ENCODE measurements at regions not wholly inside any gene's neighbourhood (a gene's known extent, or its start where the extent isn't known, plus 50 kb on each side); places are given as distances from the start of the nearest gene placed in this dataset.

GRCh38 chr7:131607291-131608115 is 51.1 kb upstream of the PODXL start:
- no peaks in the 10 kb centered on the region for H3K4me1 ChIP-seq (ENCODE audit: control insufficient read depth, extremely low read depth, insufficient read depth, low read length)
- POLR2A ChIA-PET = no interaction called here
- H2AFZ ChIP-seq (ENCODE audit: low read depth, low read length) = no peak overlapping the region

More at GRCh38 chr7:131607291-131608115, 51.1 kb upstream of the PODXL start:
- CTCF ChIA-PET = no interaction called here
- peaks cover 0 to 7% of the 10 kb centered on the region in 2 experiments for H3K27me3 ChIP-seq (ENCODE audit: control insufficient read depth in 2 of 2, insufficient read depth in 2 of 2, low read length in 2 of 2)
- FAIRE-seq (no peak), DNase-seq (ENCODE audit: low read depth, low spot score) (no peak)
- no peaks in the 10 kb centered on the region for H3K9me1 ChIP-seq (replicated peaks; ENCODE audit: control insufficient read depth, extremely low read depth, insufficient read depth, low read length)
- no peaks in the 10 kb centered on the region for H3K9me3 ChIP-seq (replicated peaks; ENCODE audit: control insufficient read depth, insufficient read depth, low read length)
- no peaks in the 10 kb centered on the region for H3K36me3 ChIP-seq (ENCODE audit: control insufficient read depth in 2 of 2, extremely low read depth in 1 of 2, insufficient read depth in 2 of 2, low read length in 2 of 2)
- no peak overlapping the region for H3K9ac ChIP-seq (replicated peaks; ENCODE audit: extremely low read depth, insufficient read depth, low read length)
- H3K4me2 ChIP-seq (ENCODE audit: insufficient read depth, low read length) = no peak overlapping the region
- H3K79me2 ChIP-seq (ENCODE audit: control insufficient read depth, insufficient read depth, low read length) = no peaks in the 10 kb centered on the region
- no peak overlapping the region for H3K4me3 ChIP-seq (replicated peaks in 1 of 3; ENCODE audit: insufficient read depth in 1 of 3, low read depth in 1 of 3, low read length in 3 of 3)
- no peaks in the 10 kb centered on the region for H4K20me1 ChIP-seq (replicated peaks; ENCODE audit: control insufficient read depth, extremely low read depth, insufficient read depth, low read length)
- intact Hi-C loops (cut with micrococcal nuclease) (no loop called here), dilution Hi-C loops (cut with MboI; ENCODE audit: extremely low pct_ligation_motif_present, low sequenced_read_pairs) (no loop called here)
- no peak overlapping the region for H3K27ac ChIP-seq (ENCODE audit: insufficient read depth, low read depth, low read length)
- no peak for TF ChIP-seq GATA2 (IDR thresholded peaks at IDR 0.05; ENCODE audit: insufficient read depth, insufficient read length, low read depth, low read length)
- no peak for TF ChIP-seq FOS (IDR thresholded peaks at IDR 0.05; ENCODE audit: borderline replicate concordance, insufficient read depth, low read length)
- TF ChIP-seq CTCF (IDR thresholded peaks at IDR 0.05; ENCODE audit: extremely low read depth in 1 of 2, insufficient read depth in 1 of 2, low read depth in 1 of 2, low read length in 2 of 2) = no peak
- TF ChIP-seq MAX (IDR thresholded peaks at IDR 0.05; ENCODE audit: insufficient read depth, insufficient read length) = no peak
- no peak for TF ChIP-seq EZH2 (IDR thresholded peaks at IDR 0.05; ENCODE audit: borderline replicate concordance, low read depth, low read length, severe bottlenecking)
- no peak for TF ChIP-seq MYC (IDR thresholded peaks at IDR 0.05; ENCODE audit: low read depth, low read length)
- no peak for TF ChIP-seq POLR2AphosphoS5 (IDR thresholded peaks at IDR 0.05; ENCODE audit: insufficient read depth, low read depth, low read length)
- no TSS peak for BruUV-seq (replicated peaks)
